HepG2 (cell line): ENCODE measurements at regions not wholly inside any gene's neighbourhood (a gene's known extent, or its start where the extent isn't known, plus 50 kb on each side); places are given as distances from the start of the nearest gene placed in this dataset.

ENCODE experiments used
- ATAC-seq: fragments of 200-7000 bp; cut with Tn5 transposase; 3 replicates; pipeline ENCODE4 v1.9.1; 2020; ENCODE audit warnings: mild to moderate bottlenecking, moderate library complexity
- BruUV-seq: library from RNA; stranded (reverse); fragments of 400-500 nt; replicated peaks from 2 replicates; lab custom pipeline; 2021; lab: Mats Ljungman, UMichigan
- CTCF ChIA-PET: fragments of 300-600 bp; formaldehyde crosslinking; extraction: SDS; loops from one replicate; lab custom pipeline; 2021; ENCODE audit warnings: low total read pairs, inconsistent platforms, low intra/inter-chr PET ratio; lab: Yijun Ruan, JAX
- POLR2A ChIA-PET: fragments of 350-600 bp; sonication (Branson Sonifier 250); formaldehyde crosslinking; loops from one replicate; lab custom pipeline; 2020; ENCODE audit warnings: antibody characterized with exemption, inconsistent platforms; lab: Yijun Ruan, JAX
- DNase-seq: peaks from one replicate; pipeline ENCODE4 v3.0.0-alpha.2; 2015; ENCODE audit warnings: low spot score
- FAIRE-seq: peaks from 3 replicates; lab custom pipeline; 2011; peaks lifted over from hg19 to GRCh38; lab: Jason Lieb, UNC
- H2AFZ ChIP-seq: one replicate; pipeline ENCODE4 v1.6.1; 2011; ENCODE audit warnings: low read length, inconsistent platforms
- H3K27ac ChIP-seq: fragments of 300-600 bp; 3 replicates; pipeline ENCODE4 v1.8.0; 2011; ENCODE audit warnings: mixed run types, mild to moderate bottlenecking, mixed read lengths, low read length, inconsistent platforms; ENCODE audit not compliant: insufficient read depth; ENCODE audit errors: extremely low read length
- H3K27me3 ChIP-seq, 2 experiments: fragments of 200-600 bp in 1 of 2; 2 replicates in 1 of 2; 3 replicates in 1 of 2; pipeline versions ENCODE4 v1.6.0 to v1.8.0; 2011; ENCODE audit warnings: low read length in 2 of 2, mild to moderate bottlenecking in 2 of 2, moderate library complexity in 2 of 2, inconsistent platforms in 1 of 2; ENCODE audit not compliant: insufficient read depth in 2 of 2, control insufficient read depth in 1 of 2
- H3K36me3 ChIP-seq, 2 experiments: fragments of 200-600 bp in 1 of 2; replicated peaks in 1 of 2; 2 replicates in 1 of 2; 3 replicates in 1 of 2; pipeline versions ENCODE4 v1.5.1 to v1.8.0; 2011; ENCODE audit warnings: low read length in 2 of 2, inconsistent platforms in 1 of 2; ENCODE audit not compliant: insufficient read depth in 2 of 2, control insufficient read depth in 1 of 2
- H3K4me1 ChIP-seq: 2 replicates; pipeline ENCODE4 v1.5.1; 2012; ENCODE audit warnings: low read length, inconsistent platforms; ENCODE audit not compliant: insufficient read depth
- H3K4me2 ChIP-seq: 2 replicates; pipeline ENCODE4 v1.6.0; 2011; ENCODE audit warnings: low read depth, low read length, inconsistent platforms
- H3K4me3 ChIP-seq, 3 experiments: fragments of 200-600 bp in 1 of 3; sonication (generic), shearing (Covaris generic) in 1 of 3; replicated peaks in 1 of 3; 2 replicates each; pipeline ENCODE4 v1.5.1; 2011 to 2016; ENCODE audit warnings: low read length in 3 of 3, inconsistent platforms in 2 of 3, low read depth in 2 of 3, mild to moderate bottlenecking in 2 of 3, control low read depth in 1 of 3, mixed read lengths in 1 of 3; ENCODE audit not compliant: insufficient read depth in 1 of 3
- H3K79me2 ChIP-seq: one replicate; pipeline ENCODE4 v1.6.1; 2011; ENCODE audit warnings: low read length, inconsistent platforms; ENCODE audit not compliant: insufficient read depth
- H3K9ac ChIP-seq: 2 replicates; pipeline ENCODE4 v1.6.0; 2011; ENCODE audit warnings: mild to moderate bottlenecking, low read depth, low read length, inconsistent platforms; ENCODE audit not compliant: insufficient read depth
- H3K9me3 ChIP-seq: 2 replicates; pipeline ENCODE4 v1.5.1; 2012; ENCODE audit warnings: mild to moderate bottlenecking, low read length
- H4K20me1 ChIP-seq: 2 replicates; pipeline ENCODE4 v1.6.0; 2011; ENCODE audit warnings: inconsistent platforms, mild to moderate bottlenecking, low read length, moderate library complexity; ENCODE audit not compliant: insufficient read depth
- AKAP8 ChIP-seq: sonication (generic); formaldehyde crosslinking; IDR thresholded peaks from 2 replicates; pipeline ENCODE4 v1.5.1; 2020; ENCODE audit warnings: mild to moderate bottlenecking, missing genetic modification reagents
- GABPA ChIP-seq, 2 experiments: IDR thresholded peaks; 2 replicates each; pipeline ENCODE4 v1.6.1; 2011 to 2016; ENCODE audit warnings: low read depth in 2 of 2, low read length in 1 of 2, missing biosample characterization in 1 of 2, missing genetic modification characterization in 1 of 2
- KDM2A ChIP-seq: sonication (generic); formaldehyde crosslinking; IDR thresholded peaks from 2 replicates; pipeline ENCODE4 v1.4.0; 2020; ENCODE audit warnings: low read depth, missing genetic modification reagents, borderline replicate concordance
- SAFB2 ChIP-seq: sonication (generic); formaldehyde crosslinking; IDR thresholded peaks from 2 replicates; pipeline ENCODE4 v1.5.1; 2020; ENCODE audit warnings: missing genetic modification reagents, low read depth, mild to moderate bottlenecking, borderline replicate concordance
- ZBTB7B ChIP-seq: sonication (generic); formaldehyde crosslinking; IDR thresholded peaks from 2 replicates; pipeline ENCODE4 v1.4.0; 2020; ENCODE audit warnings: missing genetic modification reagents
- ZFAT ChIP-seq: sonication (generic); formaldehyde crosslinking; conservative IDR thresholded peaks from 2 replicates; pipeline ENCODE4 v1.8.1; 2023; ENCODE audit warnings: missing genetic modification reagents, inconsistent platforms
- ZMYM3 ChIP-seq: sonication (generic); formaldehyde crosslinking; IDR thresholded peaks from 2 replicates; pipeline ENCODE4 v1.5.1; 2020; ENCODE audit warnings: mild to moderate bottlenecking, missing genetic modification reagents
- ZNF891 ChIP-seq: sonication (generic); formaldehyde crosslinking; IDR thresholded peaks from 2 replicates; pipeline ENCODE4 v1.5.0; 2020; ENCODE audit warnings: mild to moderate bottlenecking, missing genetic modification reagents
- WGBS: methylation state at CpG from one replicate; pipeline ENCODE4 v1.1.6; 2017; ENCODE audit warnings: low lambda C conversion rate; 5-methylcytosine and 5-hydroxymethylcytosine counted together
- in situ Hi-C: cut with HindIII; loops from 2 replicates; pipeline ENCODE4 v1.10.0; 2017; ENCODE audit warnings: low pct_unique_long_range_greater_than_20kb; ENCODE audit not compliant: extremely low pct_ligation_motif_present
- intact Hi-C: fragments of 100-400 bp; cut with micrococcal nuclease; formaldehyde crosslinking; loops from one replicate; pipeline ENCODE4 v1.10.0; 2022; ENCODE audit not compliant: unreplicated experiment
- TF ChIP-seq, protein P1 (sequence below): IDR thresholded peaks from 2 replicates; pipeline ENCODE4 v1.6.1; 2016; ENCODE audit warnings: control low read depth
- TF ChIP-seq, protein P2 (sequence below): sonication (generic); formaldehyde crosslinking; IDR thresholded peaks from 2 replicates; pipeline ENCODE4 v1.8.0; 2022; ENCODE audit warnings: missing genetic modification reagents, mild to moderate bottlenecking, inconsistent platforms, borderline replicate concordance
- TF ChIP-seq, protein P3 (sequence below): sonication (generic); formaldehyde crosslinking; IDR thresholded peaks from 2 replicates; pipeline ENCODE4 v1.4.0; 2020; ENCODE audit warnings: missing genetic modification reagents, borderline replicate concordance
- TF ChIP-seq, protein P4 (sequence below): sonication (generic); formaldehyde crosslinking; IDR thresholded peaks from 2 replicates; pipeline ENCODE4 v1.5.1; 2020; ENCODE audit warnings: missing genetic modification reagents, mild to moderate bottlenecking, borderline replicate concordance

DNA sequence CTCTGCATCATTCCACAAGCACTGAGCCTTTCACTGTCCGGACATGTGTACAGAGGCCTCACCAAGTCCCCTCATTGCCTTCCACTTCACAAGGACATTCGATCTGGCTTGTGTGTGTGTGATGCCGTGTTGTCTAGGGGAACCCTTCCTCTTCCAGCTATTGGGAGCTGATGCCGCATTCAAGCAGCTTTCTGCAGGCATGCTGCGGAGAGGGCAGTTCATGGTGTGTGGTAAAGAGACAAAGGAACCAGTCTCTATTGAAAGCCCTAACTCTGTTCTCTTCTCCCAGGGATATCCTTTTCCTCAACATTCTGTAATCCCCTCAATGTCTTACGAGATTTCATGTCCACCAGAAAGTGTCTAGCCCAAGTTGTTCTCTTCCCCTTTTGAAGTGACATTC lies 141.6 kb downstream of the ALOX5 start:
- in situ Hi-C loops = no loop called here
- ATAC-seq = no peak; the same call in 2 of the 3 replicates

More for the DNA sequence above, 141.6 kb downstream of the ALOX5 start:
- H3K27me3 ChIP-seq = no peaks in the 10 kb centered on the region
- H3K4me2 ChIP-seq = no peak overlapping the region
- no peaks in the 10 kb centered on the region for H4K20me1 ChIP-seq
- H3K36me3 ChIP-seq = no peaks in the 10 kb centered on the region; a peak in 1 of 5 replicates
- peaks cover 28% of the 10 kb centered on the region for H3K4me1 ChIP-seq
- H2AFZ ChIP-seq = no peak overlapping the region
- BruUV-seq = no TSS peak
- intact Hi-C loops = no loop called here
- ChIA-PET POLR2A (no interaction called here), CTCF (no interaction called here)
- no peak overlapping the region for H3K4me3 ChIP-seq
- peak; percentile 9 for DNase-seq
- no peak for FAIRE-seq
- H3K9ac ChIP-seq = no peak overlapping the region
- 89% methylated on average over 6 of the region's 6 CpGs for WGBS
- H3K27ac ChIP-seq = no peak overlapping the region
- TF ChIP-seq, protein P1, sequence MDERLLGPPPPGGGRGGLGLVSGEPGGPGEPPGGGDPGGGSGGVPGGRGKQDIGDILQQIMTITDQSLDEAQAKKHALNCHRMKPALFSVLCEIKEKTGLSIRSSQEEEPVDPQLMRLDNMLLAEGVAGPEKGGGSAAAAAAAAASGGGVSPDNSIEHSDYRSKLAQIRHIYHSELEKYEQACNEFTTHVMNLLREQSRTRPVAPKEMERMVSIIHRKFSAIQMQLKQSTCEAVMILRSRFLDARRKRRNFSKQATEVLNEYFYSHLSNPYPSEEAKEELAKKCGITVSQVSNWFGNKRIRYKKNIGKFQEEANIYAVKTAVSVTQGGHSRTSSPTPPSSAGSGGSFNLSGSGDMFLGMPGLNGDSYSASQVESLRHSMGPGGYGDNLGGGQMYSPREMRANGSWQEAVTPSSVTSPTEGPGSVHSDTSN (CRISPR knock-in tag) = no peak
- TF ChIP-seq, protein P2, sequence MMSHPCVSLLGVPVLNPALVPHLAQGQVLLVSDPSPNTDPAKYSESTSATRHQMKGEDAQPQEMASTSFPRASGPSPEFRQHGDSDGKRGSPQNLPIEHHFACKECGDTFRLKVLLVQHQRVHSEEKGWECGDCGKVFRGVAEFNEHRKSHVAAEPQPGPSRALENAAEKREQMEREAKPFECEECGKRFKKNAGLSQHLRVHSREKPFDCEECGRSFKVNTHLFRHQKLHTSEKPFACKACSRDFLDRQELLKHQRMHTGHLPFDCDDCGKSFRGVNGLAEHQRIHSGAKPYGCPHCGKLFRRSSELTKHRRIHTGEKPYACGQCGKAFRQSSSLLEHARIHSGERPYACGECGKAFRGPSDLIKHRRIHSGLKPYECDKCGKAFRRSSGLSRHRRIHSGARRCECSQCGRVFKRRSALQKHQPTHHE (CRISPR knock-in tag) = no peak
- TF ChIP-seq GABPA (IDR thresholded peaks at IDR 0.05; ENCODE audit: low read depth, low read length) = no peak
- TF ChIP-seq GABPA (CRISPR knock-in tag; IDR thresholded peaks at IDR 0.05; ENCODE audit: low read depth) = no peak
- no peak for TF ChIP-seq KDM2A (CRISPR knock-in tag)
- TF ChIP-seq, protein P3, sequence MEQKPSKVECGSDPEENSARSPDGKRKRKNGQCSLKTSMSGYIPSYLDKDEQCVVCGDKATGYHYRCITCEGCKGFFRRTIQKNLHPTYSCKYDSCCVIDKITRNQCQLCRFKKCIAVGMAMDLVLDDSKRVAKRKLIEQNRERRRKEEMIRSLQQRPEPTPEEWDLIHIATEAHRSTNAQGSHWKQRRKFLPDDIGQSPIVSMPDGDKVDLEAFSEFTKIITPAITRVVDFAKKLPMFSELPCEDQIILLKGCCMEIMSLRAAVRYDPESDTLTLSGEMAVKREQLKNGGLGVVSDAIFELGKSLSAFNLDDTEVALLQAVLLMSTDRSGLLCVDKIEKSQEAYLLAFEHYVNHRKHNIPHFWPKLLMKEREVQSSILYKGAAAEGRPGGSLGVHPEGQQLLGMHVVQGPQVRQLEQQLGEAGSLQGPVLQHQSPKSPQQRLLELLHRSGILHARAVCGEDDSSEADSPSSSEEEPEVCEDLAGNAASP (CRISPR knock-in tag) = no peak
- no peak for TF ChIP-seq ZBTB7B (CRISPR knock-in tag)
- TF ChIP-seq, protein P4, sequence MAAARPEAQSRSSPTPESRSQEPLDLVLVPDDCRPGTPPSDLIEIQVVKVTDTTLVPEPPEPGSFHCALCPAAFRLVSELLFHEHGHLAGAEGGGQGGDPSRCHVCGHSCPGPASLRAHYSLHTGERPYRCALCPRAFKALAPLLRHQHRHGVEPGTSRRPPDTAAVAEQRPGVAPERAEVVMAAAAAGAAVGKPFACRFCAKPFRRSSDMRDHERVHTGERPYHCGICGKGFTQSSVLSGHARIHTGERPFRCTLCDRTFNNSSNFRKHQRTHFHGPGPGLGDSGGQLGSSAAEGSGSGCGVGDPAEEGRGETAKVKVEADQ (CRISPR knock-in tag) = no peak
- no peak for TF ChIP-seq AKAP8 (CRISPR knock-in tag)
- no peak for TF ChIP-seq ZMYM3
- TF ChIP-seq SAFB2 (CRISPR knock-in tag) = no peak
- TF ChIP-seq ZFAT (CRISPR knock-in tag) = no peak
- TF ChIP-seq ZNF891 (CRISPR knock-in tag) = no peak
- H3K79me2 ChIP-seq = no peaks in the 10 kb centered on the region
- H3K9me3 ChIP-seq = no peaks in the 10 kb centered on the region
